H1 (cell line): ENCODE measurements at regions not wholly inside any gene's neighbourhood (a gene's known extent, or its start where the extent isn't known, plus 50 kb on each side); places are given as distances from the start of the nearest gene placed in this dataset.

Experiments
- CTCF ChIA-PET: fragments of 300-600 bp; sonication (Branson Sonifier 250); formaldehyde crosslinking; loops from one replicate; lab custom pipeline; 2021; ENCODE audit not compliant: partially characterized antibody; lab: Charles Lee
- POLR2A ChIA-PET: fragments of 300-600 bp; sonication (Branson Sonifier 250); formaldehyde crosslinking; loops from one replicate; lab custom pipeline; 2021; ENCODE audit warnings: inconsistent platforms; ENCODE audit not compliant: partially characterized antibody; lab: Charles Lee
- DNase-seq, 2 experiments: peaks; one replicate each; pipeline versions ENCODE4 v3.0.0 to v3.0.0-alpha.2; 2010 to 2022; ENCODE audit warnings: low spot score in 2 of 2, low read depth in 1 of 2, mixed read lengths in 1 of 2
- FAIRE-seq: peaks from 2 replicates; lab custom pipeline; 2011; peaks lifted over from hg19 to GRCh38; lab: Jason Lieb, UNC
- H2AFZ ChIP-seq: 2 replicates; pipeline ENCODE4 v1.8.1; 2012; ENCODE audit warnings: low read length, inconsistent platforms
- H2AK5ac ChIP-seq: 2 replicates; pipeline ENCODE4 v1.6.1; 2013; ENCODE audit warnings: low read depth, low read length
- H2BK120ac ChIP-seq: replicated peaks from 2 replicates; pipeline ENCODE3; 2013; ENCODE audit warnings: low read depth, low read length, inconsistent platforms
- H2BK12ac ChIP-seq: 2 replicates; pipeline ENCODE4 v1.6.1; 2013; ENCODE audit warnings: low read depth, low read length
- H2BK15ac ChIP-seq: 2 replicates; pipeline ENCODE4 v1.6.1; 2013; ENCODE audit warnings: low read length
- H2BK20ac ChIP-seq: 2 replicates; pipeline ENCODE4 v1.6.1; 2013; ENCODE audit warnings: low read length
- H2BK5ac ChIP-seq: 2 replicates; pipeline ENCODE4 v1.6.1; 2013; ENCODE audit warnings: low read depth, low read length
- H3K14ac ChIP-seq: 2 replicates; pipeline ENCODE4 v1.6.1; 2013; ENCODE audit warnings: inconsistent platforms; ENCODE audit not compliant: insufficient read length
- H3K18ac ChIP-seq: 2 replicates; pipeline ENCODE4 v1.6.1; 2013; ENCODE audit warnings: low read length; ENCODE audit errors: extremely low read depth
- H3K23ac ChIP-seq: 2 replicates; pipeline ENCODE4 v1.6.1; 2013; ENCODE audit warnings: inconsistent platforms; ENCODE audit not compliant: insufficient read length
- H3K23me2 ChIP-seq: 2 replicates; pipeline ENCODE4 v1.6.1; 2013; ENCODE audit warnings: low read depth, low read length
- H3K27ac ChIP-seq: 2 replicates; pipeline ENCODE4 v1.6.1; 2011; ENCODE audit warnings: low read depth, low read length, inconsistent platforms
- H3K27me3 ChIP-seq, 4 experiments: replicated peaks in 1 of 4; 1 replicate in 1 of 4; 2 replicates in 3 of 4; pipeline versions ENCODE4 v1.6.1 to v1.8.1; 2011 to 2013; ENCODE audit warnings: low read length in 3 of 4, mild to moderate bottlenecking in 3 of 4, inconsistent platforms in 2 of 4, mixed read lengths in 2 of 4, moderate library complexity in 1 of 4; ENCODE audit not compliant: control insufficient read depth in 3 of 4, insufficient read depth in 3 of 4; ENCODE audit errors: extremely low read depth in 1 of 4
- H3K36me3 ChIP-seq, 4 experiments: 2 replicates each; pipeline versions ENCODE4 v1.6.1 to v1.8.1; 2011 to 2013; ENCODE audit warnings: mild to moderate bottlenecking in 4 of 4, low read length in 3 of 4, moderate library complexity in 2 of 4, control low read depth in 1 of 4, inconsistent platforms in 1 of 4; ENCODE audit not compliant: insufficient read depth in 4 of 4, control insufficient read depth in 2 of 4
- H3K4ac ChIP-seq: replicated peaks from 2 replicates; pipeline ENCODE3; 2013; ENCODE audit warnings: low read length, low read depth, mixed read lengths, inconsistent platforms; ENCODE audit not compliant: insufficient read length
- H3K4me1 ChIP-seq, 4 experiments: replicated peaks in 1 of 4; 1 replicate in 1 of 4; 2 replicates in 3 of 4; pipeline versions ENCODE4 v1.6.1 to v1.8.1; 2011 to 2013; ENCODE audit warnings: low read length in 3 of 4, inconsistent platforms in 2 of 4, mixed read lengths in 1 of 4; ENCODE audit not compliant: insufficient read depth in 4 of 4, control insufficient read depth in 3 of 4
- H3K4me2 ChIP-seq, 2 experiments: 2 replicates each; pipeline versions ENCODE4 v1.6.1 to v1.8.1; 2011 to 2013; ENCODE audit warnings: low read depth in 2 of 2, low read length in 2 of 2, control low read depth in 1 of 2, inconsistent platforms in 1 of 2, mild to moderate bottlenecking in 1 of 2; ENCODE audit not compliant: insufficient read depth in 1 of 2
- H3K4me3 ChIP-seq, 4 experiments: fragments of 200-600, 300-600 bp in 1 of 4; sonication (generic), shearing (Covaris generic), sonication (Bioruptor Twin) in 1 of 4; 2 replicates each; pipeline versions ENCODE4 v1.5.1 to v1.8.1; 2011 to 2016; ENCODE audit warnings: low read length in 4 of 4, low read depth in 3 of 4, control low read depth in 2 of 4, inconsistent platforms in 2 of 4, mild to moderate bottlenecking in 2 of 4, mixed read lengths in 1 of 4, moderate library complexity in 1 of 4; ENCODE audit not compliant: insufficient read depth in 2 of 4; ENCODE audit errors: extremely low read depth in 1 of 4
- H3K56ac ChIP-seq: replicated peaks from 2 replicates; pipeline ENCODE3; 2013; ENCODE audit warnings: low read depth, mild to moderate bottlenecking, mixed read lengths, low read length, inconsistent platforms; ENCODE audit not compliant: insufficient read length
- H3K79me1 ChIP-seq: 2 replicates; pipeline ENCODE4 v1.6.1; 2013; ENCODE audit warnings: low read depth, low read length, control low read depth
- H3K79me2 ChIP-seq, 2 experiments: 2 replicates each; pipeline versions ENCODE4 v1.6.1 to v1.8.1; 2012 to 2013; ENCODE audit warnings: low read length in 2 of 2, mild to moderate bottlenecking in 2 of 2, inconsistent platforms in 1 of 2; ENCODE audit not compliant: insufficient read depth in 2 of 2, control insufficient read depth in 1 of 2
- H3K9ac ChIP-seq, 4 experiments: replicated peaks in 1 of 4; 1 replicate in 1 of 4; 2 replicates in 3 of 4; pipeline versions ENCODE4 v1.6.1 to v1.8.1; 2011 to 2013; ENCODE audit warnings: low read depth in 3 of 4, low read length in 3 of 4, control low read depth in 2 of 4, mild to moderate bottlenecking in 2 of 4, moderate library complexity in 2 of 4, inconsistent platforms in 1 of 4; ENCODE audit errors: extremely low read depth in 1 of 4
- H3K9me3 ChIP-seq, 2 experiments: 2 replicates each; pipeline versions ENCODE4 v1.6.1 to v1.8.1; 2012 to 2013; ENCODE audit warnings: mild to moderate bottlenecking in 2 of 2, moderate library complexity in 2 of 2, control low read depth in 1 of 2, inconsistent platforms in 1 of 2, low read depth in 1 of 2, low read length in 1 of 2, mixed read lengths in 1 of 2; ENCODE audit not compliant: insufficient read depth in 2 of 2
- H4K20me1 ChIP-seq, 2 experiments: replicated peaks in 1 of 2; 2 replicates each; pipeline versions ENCODE3 to v1.8.1; 2011 to 2013; ENCODE audit warnings: inconsistent platforms in 2 of 2, low read length in 2 of 2, mild to moderate bottlenecking in 1 of 2; ENCODE audit not compliant: insufficient read depth in 2 of 2, control insufficient read depth in 1 of 2
- H4K5ac ChIP-seq: 2 replicates; pipeline ENCODE4 v1.6.1; 2013; ENCODE audit warnings: low read length, low read depth, mixed read lengths, inconsistent platforms; ENCODE audit not compliant: insufficient read length
- H4K8ac ChIP-seq: 2 replicates; pipeline ENCODE4 v1.8.0; 2013; ENCODE audit warnings: mild to moderate bottlenecking, moderate library complexity, low read length, inconsistent platforms; ENCODE audit not compliant: insufficient read depth; ENCODE audit errors: extremely low read depth
- H4K91ac ChIP-seq: replicated peaks from 2 replicates; pipeline ENCODE3; 2013; ENCODE audit warnings: low read length, mixed read lengths, inconsistent platforms; ENCODE audit not compliant: insufficient read length
- CTCF ChIP-seq, 3 experiments: IDR thresholded peaks; 1 replicate in 2 of 3; 2 replicates in 1 of 3; pipeline versions ENCODE4 v1.5.1 to v1.6.1; 2011; ENCODE audit warnings: low read length in 3 of 3, mild to moderate bottlenecking in 3 of 3, inconsistent platforms in 2 of 3, low read depth in 1 of 3, moderate library complexity in 1 of 3; ENCODE audit not compliant: insufficient read depth in 1 of 3; ENCODE audit errors: control extremely low read depth in 1 of 3
- SIN3A ChIP-seq, 2 experiments: IDR thresholded peaks in 1 of 2; conservative IDR thresholded peaks in 1 of 2; 2 replicates each; pipeline ENCODE4 v1.6.1; 2011 to 2012; ENCODE audit warnings: low read length in 2 of 2, improper control_type of control experiment in 1 of 2, low read depth in 1 of 2, mild to moderate bottlenecking in 1 of 2
- SP1 ChIP-seq: IDR thresholded peaks from 2 replicates; pipeline ENCODE4 v1.6.1; 2011; ENCODE audit warnings: low read depth, low read length
- TBP ChIP-seq: IDR thresholded peaks from 2 replicates; pipeline ENCODE4 v1.6.1; 2011; ENCODE audit warnings: low read depth, low read length, improper control_type of control experiment

DNA sequence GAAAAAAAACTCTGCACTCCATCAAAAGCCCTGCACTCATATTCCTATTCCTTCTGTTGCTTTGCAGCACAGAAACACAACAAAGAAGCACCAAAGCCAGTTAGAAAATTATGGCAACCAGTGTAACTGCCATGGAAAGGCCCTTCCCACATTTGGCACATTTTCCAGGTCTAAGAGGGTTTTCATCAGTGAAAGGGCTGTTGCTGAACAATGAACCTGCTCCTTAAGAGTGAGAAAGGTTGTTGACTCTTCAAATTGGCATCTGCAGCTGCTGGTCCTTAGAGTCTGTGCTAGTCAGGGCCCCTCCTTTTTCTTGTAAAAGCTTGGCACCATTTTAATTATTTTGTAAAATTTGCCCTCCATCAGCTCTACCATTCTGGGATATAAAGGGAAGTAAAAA is 378.7 kb upstream of the KITLG start:
- Histone ChIP-seq H3K4me3 (peak overlapping the region in 1 of 4 experiments; percentile 18; a peak in 2 of 8 replicates), H2BK20ac (peak overlapping the region; percentile 41; the same call in 1 of the 2 replicates), H3K9ac (no peak overlapping the region), H3K23me2 (no peaks in the 10 kb centered on the region), H3K23ac (no peak overlapping the region), H2AFZ (no peak overlapping the region), H4K20me1 (no peaks in the 10 kb centered on the region), H3K79me1 (no peaks in the 10 kb centered on the region), H3K4ac (no peak overlapping the region), H3K18ac (0 out of 2 replicates have a peak overlapping the region, but pooled peaks have one; percentile 9), H3K27me3 (peaks cover 7 to 20% (median 11%) of the 10 kb centered on the region in 4 experiments; a peak in 6 of 7 replicates), H2BK15ac (no peak overlapping the region), H3K9me3 (no peaks in the 10 kb centered on the region), H3K27ac (no peak overlapping the region), H4K8ac (no peak overlapping the region), H2BK12ac (no peak overlapping the region), H4K5ac (no peak overlapping the region), H2AK5ac (no peak overlapping the region; the same call in 1 of the 2 replicates), H2BK120ac (peak overlapping the region; percentile 45), H3K4me1 (peaks cover 0 to 23% (median 5%) of the 10 kb centered on the region in 4 experiments; a peak in 4 of 7 replicates), H3K79me2 (no peaks in the 10 kb centered on the region; a peak in 1 of 4 replicates), H3K4me2 (peak overlapping the region; percentile 25 to 65; a peak in 2 of 4 replicates), H3K14ac (no peak overlapping the region), H3K56ac (no peak overlapping the region), H3K36me3 (no peaks in the 10 kb centered on the region), H4K91ac (peak overlapping the region; percentile 63), H2BK5ac (peak overlapping the region; percentile 88; the same call in 1 of the 2 replicates)
- FAIRE-seq (no peak), DNase-seq (no peak)
- no peak for TF ChIP-seq CTCF (IDR thresholded peaks at IDR 0.05; ENCODE audit: control extremely low read depth in 1 of 3, insufficient read depth in 1 of 3, low read depth in 1 of 3, low read length in 3 of 3)
- no peak for TF ChIP-seq SIN3A (conservative IDR thresholded peaks at IDR 0.05 in 1 of 2, IDR thresholded peaks at IDR 0.05 in 1 of 2; ENCODE audit: low read depth in 1 of 2, low read length in 2 of 2)
- TF ChIP-seq SP1 = no peak
- no peak for TF ChIP-seq TBP
- POLR2A ChIA-PET = interaction anchor here (0.7 kb wide), 1 partner anchor 552 kb away, joined by 7 read pairs; no protein-coding TSS in a partner anchor
- CTCF ChIA-PET = interaction anchor here (1.2 kb wide), 1 partner anchor 32 kb away, joined by 3 read pairs; no protein-coding TSS in a partner anchor
